ENCODE measurements at regions not wholly inside any gene's neighbourhood (a gene's known extent, or its start where the extent isn't known, plus 50 kb on each side); places are given as distances from the start of the nearest gene placed in this dataset.

- Histone ChIP-seq H2AFZ (ENCODE audit: low read depth, low read length, poor library complexity, severe bottlenecking) (peak overlapping the region; percentile 74), H3K4me1 (ENCODE audit: control insufficient read depth in 1 of 2, insufficient read depth in 2 of 2, low read length in 2 of 2) (peaks cover 0 to 10% of the 10 kb centered on the region in 2 experiments; a peak in 2 of 4 replicates), H3K9me2 (ENCODE audit: insufficient read depth) (no peaks in the 10 kb centered on the region), H3K27ac (ENCODE audit: low read depth, low read length) (no peak overlapping the region), H3K4me3 (replicated peaks in 1 of 2; ENCODE audit: low read depth in 1 of 2, low read length in 2 of 2) (no peak overlapping the region), H3K9me3 (ENCODE audit: control insufficient read depth in 1 of 2, insufficient read depth in 1 of 2, low read depth in 1 of 2, low read length in 2 of 2) (no peaks in the 10 kb centered on the region), H3K79me2 (ENCODE audit: insufficient read depth, low read length) (no peaks in the 10 kb centered on the region), H4K20me1 (ENCODE audit: insufficient read depth) (no peaks in the 10 kb centered on the region), H3K36me3 (ENCODE audit: control insufficient read depth in 1 of 2, insufficient read depth in 2 of 2, low read length in 2 of 2) (no peaks in the 10 kb centered on the region), H3K4me2 (ENCODE audit: low read length) (peak overlapping the region; percentile 25), H3K9ac (ENCODE audit: low read length) (no peak overlapping the region), H3K27me3 (ENCODE audit: insufficient read depth, low read length) (no peaks in the 10 kb centered on the region)
- BruUV-seq (replicated peaks), result no TSS peak
- TF ChIP-seq EZH2phosphoT487 (IDR thresholded peaks at IDR 0.05; ENCODE audit: borderline replicate concordance), result no peak
- TF ChIP-seq POLR2A (IDR thresholded peaks at IDR 0.05; ENCODE audit: borderline replicate concordance, extremely low read depth, insufficient read depth, insufficient read length), result no peak
- no peak for TF ChIP-seq JUND (IDR thresholded peaks at IDR 0.05)
- no peak for TF ChIP-seq EZH2 (IDR thresholded peaks at IDR 0.05)
- TF ChIP-seq FOSL1 (IDR thresholded peaks at IDR 0.05; ENCODE audit: low read depth), result no peak; the same call in 1 of the 2 replicates
- ATAC-seq, result no peak
- intact Hi-C loops (cut with micrococcal nuclease), result no loop called here
- DNase-seq (ENCODE audit: low read depth, low spot score), result no peak
- CTCF ChIA-PET, result no interaction called here
- POLR2A ChIA-PET, result no interaction called here
- RAD21 ChIA-PET (ENCODE audit: low non-redundant PET in 1 of 2, low total read pairs in 2 of 2, uncharacterized antibody in 2 of 2, unreplicated experiment in 2 of 2), result no interaction called here
These were observed 894.7 kb downstream of the OTOL1 start for GRCh38 chr3:162391301-162391700.

GRCh38 chr3:162395496-162395895, 898.9 kb downstream of the OTOL1 start:
- intact Hi-C loops (cut with micrococcal nuclease), result no loop called here

More at GRCh38 chr3:162395496-162395895, 898.9 kb downstream of the OTOL1 start:
- no peak overlapping the region for H3K9ac ChIP-seq (ENCODE audit: low read length)
- peaks cover 0 to 10% of the 10 kb centered on the region in 2 experiments; a peak in 2 of 4 replicates for H3K4me1 ChIP-seq (ENCODE audit: control insufficient read depth in 1 of 2, insufficient read depth in 2 of 2, low read length in 2 of 2)
- no peak overlapping the region for H3K4me2 ChIP-seq (ENCODE audit: low read length)
- POLR2A ChIA-PET, result no interaction called here
- H4K20me1 ChIP-seq (ENCODE audit: insufficient read depth), result no peaks in the 10 kb centered on the region
- no peaks in the 10 kb centered on the region for H3K9me3 ChIP-seq (ENCODE audit: control insufficient read depth in 1 of 2, insufficient read depth in 1 of 2, low read depth in 1 of 2, low read length in 2 of 2)
- H2AFZ ChIP-seq (ENCODE audit: low read depth, low read length, poor library complexity, severe bottlenecking), result no peak overlapping the region
- CTCF ChIA-PET, result no interaction called here
- H3K4me3 ChIP-seq (replicated peaks in 1 of 2; ENCODE audit: low read depth in 1 of 2, low read length in 2 of 2), result no peak overlapping the region
- H3K27me3 ChIP-seq (ENCODE audit: insufficient read depth, low read length), result no peaks in the 10 kb centered on the region
- ATAC-seq (no peak), DNase-seq (ENCODE audit: low read depth, low spot score) (no peak)
- H3K36me3 ChIP-seq (ENCODE audit: control insufficient read depth in 1 of 2, insufficient read depth in 2 of 2, low read length in 2 of 2), result no peaks in the 10 kb centered on the region
- RAD21 ChIA-PET (ENCODE audit: low non-redundant PET in 1 of 2, low total read pairs in 2 of 2, uncharacterized antibody in 2 of 2, unreplicated experiment in 2 of 2), result no interaction called here
- no peaks in the 10 kb centered on the region for H3K79me2 ChIP-seq (ENCODE audit: insufficient read depth, low read length)
- H3K9me2 ChIP-seq (ENCODE audit: insufficient read depth), result no peaks in the 10 kb centered on the region
- BruUV-seq (replicated peaks), result no TSS peak
- no peak overlapping the region for H3K27ac ChIP-seq (ENCODE audit: low read depth, low read length)
- TF ChIP-seq JUND (IDR thresholded peaks at IDR 0.05) (no peak), ZBTB33 (IDR thresholded peaks at IDR 0.05; ENCODE audit: extremely low read depth, insufficient replicate concordance, low read length) (no peak), SRF (IDR thresholded peaks at IDR 0.05; ENCODE audit: low read depth) (no peak), SIN3A (IDR thresholded peaks at IDR 0.05; ENCODE audit: low read depth) (no peak), FOSL1 (IDR thresholded peaks at IDR 0.05; ENCODE audit: low read depth) (no peak)

All from HCT116 (cell line).